GM10266 (cell line): ENCODE measurements at regions not wholly inside any gene's neighbourhood (a gene's known extent, or its start where the extent isn't known, plus 50 kb on each side); places are given as distances from the start of the nearest gene placed in this dataset.
"Not testable (repeated sequence)": the region's sequence is repeated elsewhere in the genome, so short reads cannot be mapped to it uniquely, and the experiment has no call there.

Experiments
- DNase-seq: peaks from one replicate; pipeline ENCODE4 v3.0.0; 2012; ENCODE audit errors: extremely low spot score
- CTCF ChIP-seq: IDR thresholded peaks from 2 replicates; pipeline ENCODE4 v1.5.1; 2012; ENCODE audit warnings: mild to moderate bottlenecking, low read depth; ENCODE audit not compliant: control insufficient read depth, insufficient read depth; ENCODE audit errors: missing control alignments

GRCh38 chr10:108327706-108328105 is 1163.2 kb upstream of the SORCS1 start:
- DNase-seq: no peak
- TF ChIP-seq CTCF: no peak

- TF ChIP-seq CTCF: no peak
- no peak for DNase-seq
These were observed 1158.8 kb upstream of the SORCS1 start for GRCh38 chr10:108323274-108323798.

GRCh38 chr10:108319434-108320222 is 1155.1 kb upstream of the SORCS1 start:
- no peak for DNase-seq
- no peak for TF ChIP-seq CTCF

GRCh38 chr10:108315636-108316035 is 1151.1 kb upstream of the SORCS1 start:
- not testable (repeated sequence) for DNase-seq

GRCh38 chr10:108307925-108308312 is 1143.4 kb upstream of the SORCS1 start:
- no peak for TF ChIP-seq CTCF
- no peak for DNase-seq

- DNase-seq: no peak
- no peak for TF ChIP-seq CTCF
These were observed 1142.9 kb upstream of the SORCS1 start for GRCh38 chr10:108307250-108307924.

GRCh38 chr10:108303149-108303548 is 1138.6 kb upstream of the SORCS1 start:
- no peak for DNase-seq
- no peak for TF ChIP-seq CTCF
